Head of caudate nucleus (tissue), 42 donors: ENCODE measurements at regions not wholly inside any gene's neighbourhood (a gene's known extent, or its start where the extent isn't known, plus 50 kb on each side); places are given as distances from the start of the nearest gene placed in this dataset.
"Not testable (repeated sequence)": the region's sequence is repeated elsewhere in the genome, so short reads cannot be mapped to it uniquely, and the experiment has no call there.

ENCODE experiments used
- DNase-seq, 42 donors: peaks; one replicate each; pipeline versions ENCODE4 v3.0.0 to v3.0.0-alpha.2; 2020 to 2021; ENCODE audit warnings: mixed read lengths in 7 of 42
- intact Hi-C: fragments of 100-400 bp; cut with DNase I; formaldehyde crosslinking; loops from one replicate; pipeline ENCODE4 v1.15.0; 2022

DNA sequence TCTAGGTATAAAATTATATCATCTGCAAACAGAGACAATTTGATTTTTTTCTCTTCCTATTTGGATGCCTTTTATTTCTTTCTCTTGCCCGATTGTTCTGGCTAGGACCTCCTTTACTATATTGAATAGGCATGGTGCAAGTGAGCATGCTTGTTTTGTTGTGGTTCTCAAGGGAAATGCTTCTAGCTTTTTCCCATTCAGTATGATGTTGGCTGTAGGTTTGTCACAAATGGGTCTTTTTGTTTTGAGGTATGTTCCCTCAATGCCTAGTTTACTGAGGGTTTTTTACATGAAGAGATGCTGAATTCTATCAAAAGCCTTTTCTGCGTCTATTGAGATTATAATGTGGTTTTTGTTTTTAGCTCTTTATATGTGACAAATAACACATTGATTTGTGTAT, 198.2 kb upstream of the GHR start:
- DNase-seq: no peak
- intact Hi-C loops: no loop called here

DNA sequence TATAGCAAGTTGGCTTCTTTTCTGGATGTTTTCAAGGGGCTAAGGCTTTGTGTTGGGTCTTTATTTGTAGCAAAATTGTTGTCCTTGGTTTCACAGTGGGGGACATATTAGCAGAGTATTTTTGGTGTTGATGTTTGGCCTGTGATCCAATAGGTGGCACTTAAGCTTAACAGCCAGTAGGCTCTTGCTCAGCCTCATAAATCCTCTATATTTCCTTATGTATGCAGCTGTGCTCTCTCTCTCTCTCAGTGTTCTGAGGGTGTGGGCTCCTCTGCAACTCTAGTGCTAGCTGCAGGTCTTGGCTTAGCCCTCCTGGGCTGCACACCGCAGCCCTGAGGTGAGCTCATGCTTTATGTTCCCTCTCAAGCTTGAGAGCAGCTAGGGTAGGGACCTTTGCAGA, 195.0 kb upstream of the GHR start:
- no peak for DNase-seq

DNA sequence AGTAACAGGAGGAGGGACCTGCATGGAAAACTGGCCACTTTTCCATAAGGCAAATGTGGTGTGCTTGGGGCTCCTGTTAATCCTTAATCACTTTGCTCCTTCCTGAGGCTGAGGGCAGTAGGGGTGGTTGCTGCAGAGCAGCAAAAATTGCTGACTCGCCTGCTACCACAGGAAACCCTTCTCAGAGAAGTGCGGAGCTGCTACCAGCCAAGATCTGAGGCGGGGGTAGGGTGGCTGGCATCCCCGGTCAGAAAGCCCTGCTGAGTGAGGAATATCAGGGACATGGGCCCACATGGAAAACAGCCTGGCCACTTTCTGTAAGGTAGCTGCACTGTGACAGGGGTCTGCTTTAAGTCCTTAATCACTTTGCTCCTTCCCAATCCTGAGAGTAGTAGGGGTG, 192.4 kb upstream of the GHR start:
- intact Hi-C loops: no loop called here

More for the DNA sequence above, 195.0 kb upstream of the GHR start:
- intact Hi-C loops: no loop called here

DNA sequence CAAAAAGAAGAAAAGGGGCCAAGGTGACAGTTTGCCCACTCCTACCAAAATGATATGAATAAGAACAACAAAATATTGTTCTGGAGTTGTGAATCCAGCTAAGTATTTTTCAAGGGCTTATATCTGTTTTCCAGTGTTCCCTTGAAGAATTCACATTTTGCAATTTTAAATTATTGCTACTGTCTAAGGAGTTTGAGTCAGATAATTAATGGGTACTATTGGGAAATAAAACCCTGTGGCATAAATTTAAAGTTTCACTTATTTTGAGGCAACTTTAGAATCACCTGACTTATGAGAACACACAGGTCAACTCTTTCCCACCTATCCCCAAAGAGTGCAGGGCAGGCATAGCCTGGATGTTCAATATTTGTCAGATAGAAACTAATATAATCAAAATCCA, 188.0 kb upstream of the GHR start:
- DNase-seq: no peak
- intact Hi-C loops: no loop called here

More for the DNA sequence above, 192.4 kb upstream of the GHR start:
- no peak for DNase-seq

DNA sequence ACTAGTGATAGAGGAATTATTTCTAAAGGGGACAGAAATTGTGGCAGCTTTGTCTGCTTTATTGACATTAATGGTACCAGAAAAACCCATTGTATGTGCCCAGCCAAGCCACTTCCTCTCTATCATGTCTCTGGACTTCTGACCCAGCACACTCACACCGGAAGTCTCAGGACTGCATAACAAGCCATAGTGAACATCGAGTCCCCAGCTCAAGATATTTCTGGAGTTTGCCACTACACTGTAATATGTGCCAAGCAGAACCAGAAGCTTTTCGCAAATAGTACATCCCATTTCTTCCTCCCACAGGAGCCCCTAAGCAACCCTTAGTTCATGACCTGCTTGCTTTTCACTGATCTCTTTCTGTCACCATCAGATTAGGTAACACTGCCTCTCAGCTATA, 187.4 kb upstream of the GHR start:
- intact Hi-C loops: no loop called here
- no peak for DNase-seq

DNA sequence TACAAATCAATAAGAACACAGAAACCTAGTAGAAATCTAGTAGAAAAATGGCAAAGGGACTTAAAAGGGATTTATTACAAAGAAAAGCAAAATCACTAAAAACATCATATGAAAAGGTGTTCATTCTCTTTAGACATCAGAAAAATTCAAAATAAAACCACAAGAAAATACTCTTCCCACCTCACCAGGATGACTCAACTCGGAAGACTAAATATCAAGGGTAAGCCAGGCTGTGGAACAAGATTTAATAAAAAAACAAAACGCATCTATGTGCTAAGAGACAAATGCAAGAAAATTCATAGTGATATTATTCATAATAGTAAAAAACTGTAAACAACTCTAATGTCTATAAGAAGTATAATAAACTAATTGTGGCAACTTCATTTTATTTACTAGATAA, 181.6 kb upstream of the GHR start:
- intact Hi-C loops: no loop called here
- no peak for DNase-seq

DNA sequence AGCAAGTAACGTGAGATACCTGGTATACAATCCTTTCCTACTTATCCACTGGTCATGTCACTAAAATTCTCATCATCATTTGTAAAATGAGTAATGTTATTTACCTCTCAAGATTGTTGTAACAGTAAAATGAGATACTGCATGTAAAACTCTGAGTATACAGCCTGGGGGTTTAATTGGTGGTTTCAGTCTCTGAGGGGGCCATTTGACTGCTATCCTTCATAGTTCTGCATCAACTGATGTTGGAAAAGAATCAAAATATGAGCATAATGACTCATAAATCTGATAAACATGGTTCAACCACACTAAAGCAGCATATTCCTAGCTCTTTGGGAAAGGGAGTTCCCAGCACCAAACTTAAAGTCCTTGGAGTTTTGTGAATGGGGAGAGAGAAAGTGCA, 181.0 kb upstream of the GHR start:
- no peak for DNase-seq
- intact Hi-C loops: no loop called here

DNA sequence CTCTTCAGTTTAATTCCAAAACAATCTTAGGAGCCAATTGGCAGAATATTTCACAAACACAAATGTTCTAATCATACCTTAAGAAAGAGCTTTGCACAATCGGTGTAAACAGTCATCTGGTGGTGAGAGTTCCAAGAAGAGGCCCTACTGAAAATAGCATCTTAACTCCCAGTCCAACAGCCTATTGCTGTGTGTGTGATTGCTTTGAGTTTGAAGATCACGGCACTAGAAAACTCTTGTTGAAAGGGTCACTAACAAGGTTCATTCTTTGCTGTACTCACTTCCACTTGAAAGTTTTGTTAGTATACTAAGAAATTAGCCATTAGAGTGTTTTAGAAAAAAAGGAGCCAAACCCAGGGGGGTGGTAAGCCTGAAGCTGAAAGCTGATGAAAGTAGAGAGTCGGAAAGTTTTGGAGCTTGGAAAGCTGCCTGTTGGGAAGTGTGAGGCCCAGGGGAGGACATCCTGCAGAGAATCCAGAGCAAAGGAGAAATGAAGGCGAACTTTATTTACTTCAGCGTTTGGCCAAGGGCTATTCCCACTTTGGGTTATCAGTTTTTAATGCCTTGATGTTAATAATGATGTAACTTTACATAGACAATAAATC, 180.3 kb upstream of the GHR start:
- intact Hi-C loops: no loop called here
- DNase-seq: no peak

DNA sequence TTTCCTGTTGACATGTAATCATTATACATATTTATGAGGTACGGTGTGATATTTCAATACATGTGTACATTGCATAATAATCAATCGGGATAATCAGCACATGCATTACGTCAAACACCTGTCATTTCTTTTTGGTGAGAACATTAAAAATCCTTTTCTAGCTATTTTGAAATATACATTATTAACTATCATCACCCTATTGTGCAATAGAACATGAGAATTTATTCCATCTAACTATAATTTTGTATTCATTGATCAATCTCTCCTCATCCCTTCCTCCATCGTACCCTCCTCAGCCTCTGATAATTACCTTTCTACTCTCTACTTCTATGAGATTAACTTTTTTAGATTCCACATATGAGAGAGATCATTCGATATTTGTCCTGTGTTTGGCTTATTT, 170.9 kb upstream of the GHR start:
- intact Hi-C loops: no loop called here
- DNase-seq: no peak

DNA sequence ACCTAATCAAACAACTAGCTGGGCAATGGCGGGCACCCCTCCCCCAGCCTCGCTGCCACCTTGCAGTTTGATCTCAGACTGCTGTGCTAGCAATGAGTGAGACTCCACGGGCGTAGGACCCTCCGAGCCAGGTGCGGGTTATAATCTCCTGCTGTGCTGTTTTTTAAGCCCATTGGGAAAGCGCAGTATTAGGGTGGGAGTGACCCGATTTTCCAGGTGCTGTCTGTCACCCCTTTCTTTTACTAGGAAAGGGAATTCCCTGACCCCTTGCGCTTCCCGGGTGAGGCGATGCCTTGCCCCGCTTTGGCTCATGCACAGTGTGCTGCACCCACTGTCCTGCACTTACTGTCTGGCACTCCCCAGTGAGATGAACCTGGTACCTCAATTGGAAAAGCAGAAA, 163.3 kb upstream of the GHR start:
- DNase-seq, intact Hi-C loops: not testable (repeated sequence)

DNA sequence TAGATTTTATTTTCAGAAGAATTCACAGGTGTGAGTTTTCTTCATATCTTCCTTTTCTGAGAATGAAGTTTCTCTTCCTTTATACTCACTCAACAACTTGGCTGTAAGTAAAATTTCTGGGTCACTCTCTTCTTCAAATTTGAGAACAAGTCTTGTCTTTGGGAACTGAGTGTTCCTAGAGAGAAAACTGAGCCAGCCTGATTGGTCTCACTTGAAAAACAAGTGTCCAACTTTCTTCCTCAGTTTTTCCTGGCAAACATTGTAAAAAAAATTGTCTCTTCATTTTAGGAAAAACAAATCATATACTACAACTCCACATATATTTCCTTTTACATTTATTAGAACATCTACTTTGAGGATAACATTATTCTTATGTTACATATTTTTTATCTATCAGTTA, 156.1 kb upstream of the GHR start:
- intact Hi-C loops: no loop called here
- no peak for DNase-seq

DNA sequence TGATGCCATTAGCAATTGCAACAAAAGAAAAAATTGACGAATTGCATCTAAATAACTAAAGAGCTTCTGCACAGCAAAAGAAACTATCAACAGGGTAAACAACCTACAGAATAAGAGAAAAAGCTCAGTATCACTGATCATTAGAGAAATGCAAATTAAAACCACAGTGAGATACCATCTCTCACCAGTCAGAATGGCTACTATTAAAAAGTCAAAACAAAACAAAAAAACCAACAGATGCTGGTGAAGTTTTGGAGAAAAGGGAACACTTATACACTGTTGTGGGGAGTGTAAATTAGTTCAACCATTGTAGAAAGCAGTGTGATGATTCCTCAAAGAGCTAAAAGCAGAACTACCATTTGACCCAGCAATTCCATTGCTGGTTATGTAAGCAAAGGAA, 155.1 kb upstream of the GHR start:
- intact Hi-C loops, DNase-seq: not testable (repeated sequence)

DNA sequence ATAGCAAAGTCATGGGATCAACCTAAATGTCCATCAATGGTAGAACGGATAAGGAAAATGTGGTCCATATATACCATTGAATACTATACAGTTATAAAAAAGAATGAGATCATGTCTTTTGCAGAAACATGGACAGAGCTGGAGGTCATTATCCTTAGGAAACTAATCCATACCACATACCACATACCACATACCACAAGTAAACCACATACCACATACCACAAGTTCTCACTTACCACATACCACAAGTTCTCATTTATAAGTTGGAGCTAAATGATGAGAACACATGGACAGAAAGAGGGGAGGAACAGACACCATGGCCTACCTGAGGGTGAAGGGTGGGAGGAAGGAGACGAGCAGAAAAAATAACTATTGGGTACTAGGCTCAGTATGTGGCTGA, 154.6 kb upstream of the GHR start:
- intact Hi-C loops: no loop called here
- no peak for DNase-seq

DNA sequence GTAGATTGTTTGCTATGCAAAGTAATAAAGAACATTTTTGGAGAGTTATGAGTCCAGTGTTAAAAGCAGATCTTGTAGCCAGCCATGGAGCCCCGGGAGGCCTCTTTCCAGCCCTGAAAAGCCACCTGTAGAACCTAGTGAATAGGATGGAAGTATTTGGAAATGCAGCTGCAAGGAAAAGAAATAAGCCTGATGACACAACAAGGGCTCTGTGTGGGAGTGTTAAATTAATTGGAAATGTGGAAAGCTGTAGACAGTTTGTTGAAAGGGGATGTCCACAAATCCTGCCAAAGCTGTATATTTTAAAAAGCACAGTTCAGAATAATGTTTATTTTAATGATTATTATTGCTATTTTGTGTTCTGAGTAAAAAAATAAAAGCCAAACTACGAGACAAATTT, 152.5 kb upstream of the GHR start:
- intact Hi-C loops: no loop called here
- no peak for DNase-seq

DNA sequence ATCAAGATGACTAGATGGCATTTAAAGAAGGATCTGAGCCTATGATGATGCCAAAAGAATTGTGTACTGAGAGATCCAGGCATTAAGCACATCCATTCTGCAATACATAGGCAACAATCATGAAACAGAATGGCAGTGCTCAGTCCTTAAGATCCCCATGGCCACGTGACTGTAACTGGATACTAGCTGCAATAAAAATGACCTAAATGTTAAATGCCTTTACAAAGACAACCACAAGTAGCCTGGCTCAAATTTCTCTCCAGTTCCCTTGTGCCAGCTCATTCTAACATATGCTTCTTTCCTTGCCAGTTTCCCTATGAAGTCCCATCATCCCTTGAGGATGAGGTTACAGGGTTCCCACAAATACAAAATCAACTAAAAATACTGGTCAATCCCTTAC, 148.3 kb upstream of the GHR start:
- no peak for DNase-seq
- intact Hi-C loops: no loop called here

DNA sequence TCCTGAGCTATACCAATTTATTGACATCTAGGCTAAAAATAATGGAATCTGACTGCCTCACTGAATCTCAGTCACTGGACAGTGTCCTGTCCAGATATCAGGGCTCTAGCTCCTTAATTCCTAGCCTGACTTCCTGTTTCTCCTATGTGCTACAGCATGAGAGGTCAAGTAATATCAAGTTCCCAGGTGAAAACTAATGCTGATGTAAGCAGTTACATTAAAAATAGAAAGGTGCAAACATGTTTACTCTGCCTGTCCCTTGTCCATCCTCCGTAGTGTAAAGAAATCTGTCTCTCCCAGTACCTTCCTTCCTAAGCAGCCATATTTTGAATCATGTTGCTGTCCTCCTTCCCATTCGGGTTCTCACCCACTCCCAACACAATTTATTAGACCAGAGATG, 145.9 kb upstream of the GHR start:
- intact Hi-C loops: no loop called here
- DNase-seq: no peak

DNA sequence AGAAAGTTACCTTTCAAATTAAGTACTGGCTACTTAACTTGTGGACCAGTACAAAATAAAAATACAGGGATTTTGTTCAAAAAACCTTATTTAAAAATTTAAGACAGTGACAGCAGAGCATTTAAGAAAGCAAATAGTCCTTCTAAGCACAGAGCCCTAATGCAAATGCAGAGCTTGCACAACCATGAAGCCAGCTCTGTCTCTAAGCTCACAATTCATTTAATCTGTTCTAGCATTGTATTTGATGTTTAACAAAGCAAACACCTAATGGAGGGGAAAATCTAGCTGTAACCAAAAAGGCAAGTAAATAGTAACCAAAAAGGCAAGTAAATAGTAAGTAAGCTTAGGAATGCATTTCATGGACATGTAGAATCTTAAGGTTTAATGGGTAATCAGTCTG, 138.7 kb upstream of the GHR start:
- intact Hi-C loops: no loop called here
- DNase-seq: no peak

DNA sequence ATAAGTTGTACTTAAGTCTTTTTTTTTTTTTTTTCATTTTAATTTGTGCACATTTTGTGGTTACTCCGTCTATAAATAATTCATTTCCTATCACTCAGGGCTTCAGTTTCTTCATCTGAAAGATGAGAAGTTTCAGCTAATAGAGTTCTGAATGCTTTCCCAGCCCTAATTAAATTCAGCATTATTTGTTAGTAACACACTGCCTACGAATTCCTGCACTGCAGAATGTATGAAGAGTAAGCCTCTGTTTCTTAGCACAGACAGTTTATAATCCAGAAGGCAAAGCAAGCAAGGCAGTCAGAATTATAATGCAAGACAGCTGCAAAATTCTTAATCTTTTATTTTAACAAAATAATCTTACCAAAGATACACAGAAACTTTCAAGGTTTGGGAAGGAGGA, 138.0 kb upstream of the GHR start:
- intact Hi-C loops: no loop called here
- no peak for DNase-seq

DNA sequence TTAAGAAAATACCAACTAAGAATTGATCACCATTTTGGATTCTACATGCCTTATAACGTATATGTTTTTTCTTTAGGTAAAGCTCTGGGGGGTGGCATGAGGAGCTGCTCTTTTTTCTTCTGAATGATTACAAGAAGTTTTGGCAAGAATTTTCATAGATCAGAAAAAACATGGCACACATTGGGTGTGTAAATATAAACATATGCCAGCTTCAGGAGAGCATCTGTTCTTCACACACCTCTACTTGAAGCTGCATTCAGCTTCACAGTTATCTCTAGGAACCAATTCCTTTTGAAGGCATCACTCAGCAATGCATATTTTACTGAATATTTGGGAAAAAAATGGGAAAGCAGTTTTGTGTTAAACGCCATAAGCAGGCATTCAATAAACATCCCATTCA, 122.7 kb upstream of the GHR start:
- intact Hi-C loops: no loop called here

DNA sequence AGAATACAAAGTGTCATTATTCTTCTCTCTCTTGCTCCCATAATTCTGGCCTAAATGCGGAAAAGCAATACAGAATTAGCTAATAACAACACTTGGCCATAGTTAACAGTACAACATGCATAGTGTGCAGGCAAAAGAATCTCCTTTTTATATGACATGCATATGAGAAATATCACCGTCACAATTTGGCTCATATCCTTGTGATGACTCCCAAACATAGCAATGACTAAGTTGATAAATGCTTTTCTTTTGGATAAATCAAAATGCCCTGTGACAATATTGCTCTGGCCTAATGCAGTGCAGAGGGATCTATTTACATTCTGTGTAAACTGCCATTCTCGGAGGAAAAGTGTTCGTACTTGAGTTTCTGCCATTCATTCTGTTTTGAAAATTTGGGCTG, 121.9 kb upstream of the GHR start:
- intact Hi-C loops: no loop called here
- no peak for DNase-seq

More for the DNA sequence above, 122.7 kb upstream of the GHR start:
- no peak for DNase-seq

DNA sequence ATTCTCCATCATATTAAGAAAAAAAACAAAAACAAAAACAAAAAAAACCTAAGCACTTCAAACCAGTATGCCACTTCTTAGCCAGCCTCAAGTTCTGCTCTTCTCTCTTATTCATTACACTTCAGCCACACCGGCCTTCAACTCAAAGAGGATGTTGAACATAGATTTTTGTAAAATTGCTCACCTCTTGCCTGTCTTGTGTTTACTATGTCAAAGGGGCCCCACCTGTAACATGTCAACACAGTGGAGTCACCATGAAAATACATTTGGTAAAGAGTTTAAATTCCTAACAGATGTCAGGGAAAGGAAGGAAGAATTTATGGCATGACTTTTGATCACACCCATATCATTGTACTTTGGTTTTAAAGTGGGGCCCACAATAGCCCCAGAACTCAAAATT, 121.1 kb upstream of the GHR start:
- intact Hi-C loops: no loop called here
- DNase-seq: no peak

DNA sequence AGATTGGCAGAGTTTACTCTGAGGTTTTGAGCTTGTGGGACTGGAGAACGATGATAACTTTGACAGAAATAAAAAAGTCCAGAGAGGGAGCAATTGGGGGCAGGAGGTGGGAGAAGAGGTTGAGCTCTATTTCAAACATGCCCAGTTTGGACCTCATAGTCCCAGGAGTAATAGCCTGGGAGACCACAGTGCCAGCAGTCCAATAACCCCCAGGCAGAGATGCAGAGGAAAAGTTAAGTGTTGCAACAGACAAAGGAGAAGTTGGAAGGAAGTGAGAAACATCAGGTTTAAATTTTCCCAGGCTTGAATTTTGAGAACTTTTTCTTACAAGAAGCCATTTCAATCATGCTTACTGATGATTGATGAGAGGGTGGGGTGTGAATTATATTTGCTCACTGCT, 117.0 kb upstream of the GHR start:
- intact Hi-C loops: no loop called here
- no peak for DNase-seq
